BJ (cell line): ENCODE measurements at regions not wholly inside any gene's neighbourhood (a gene's known extent, or its start where the extent isn't known, plus 50 kb on each side); places are given as distances from the start of the nearest gene placed in this dataset.

Experiments used
- CTCF ChIA-PET: fragments of 350-600 bp; formaldehyde crosslinking; extraction: SDS; loops from one replicate; lab custom pipeline; 2021; ENCODE audit warnings: antibody characterized with exemption, inconsistent platforms; lab: Yijun Ruan, JAX
- POLR2A ChIA-PET: fragments of 300-600 bp; sonication (Branson Sonifier 250); formaldehyde crosslinking; extraction: SDS; loops from one replicate; lab custom pipeline; 2021; ENCODE audit warnings: antibody characterized with exemption; lab: Charles Lee
- DNase-seq: peaks from one replicate; pipeline ENCODE4 v3.0.0-alpha.2; 2011; ENCODE audit warnings: low read depth
- H3K27me3 ChIP-seq: 2 replicates; pipeline ENCODE4 v1.6.0; 2011; ENCODE audit warnings: low read length; ENCODE audit not compliant: control insufficient read depth, insufficient read depth
- H3K36me3 ChIP-seq: 2 replicates; pipeline ENCODE4 v1.5.1; 2011; ENCODE audit warnings: low read length; ENCODE audit not compliant: control insufficient read depth, insufficient read depth
- H3K4me3 ChIP-seq: 2 replicates; pipeline ENCODE4 v1.5.1; 2011; ENCODE audit warnings: low read depth, mild to moderate bottlenecking, control low read depth, low read length
- TF ChIP-seq, protein P1 (sequence below): IDR thresholded peaks from 2 replicates; pipeline ENCODE4 v1.5.1; 2011; ENCODE audit warnings: low read depth, mild to moderate bottlenecking, control low read depth, inconsistent platforms, low read length, moderate library complexity; ENCODE audit not compliant: insufficient read depth

- H3K4me3 ChIP-seq: no peak overlapping the region
- ChIA-PET CTCF (no interaction called here), POLR2A (no interaction called here)
Observed at GRCh38 chr12:130216031-130216430, 53.8 kb downstream of the FZD10 start.

GRCh38 chr12:130218682-130219081 is 56.4 kb downstream of the FZD10 start:
- Histone ChIP-seq H3K27me3 (no peaks in the 10 kb centered on the region), H3K36me3 (no peaks in the 10 kb centered on the region), H3K4me3 (no peak overlapping the region)
- TF ChIP-seq, protein P1, sequence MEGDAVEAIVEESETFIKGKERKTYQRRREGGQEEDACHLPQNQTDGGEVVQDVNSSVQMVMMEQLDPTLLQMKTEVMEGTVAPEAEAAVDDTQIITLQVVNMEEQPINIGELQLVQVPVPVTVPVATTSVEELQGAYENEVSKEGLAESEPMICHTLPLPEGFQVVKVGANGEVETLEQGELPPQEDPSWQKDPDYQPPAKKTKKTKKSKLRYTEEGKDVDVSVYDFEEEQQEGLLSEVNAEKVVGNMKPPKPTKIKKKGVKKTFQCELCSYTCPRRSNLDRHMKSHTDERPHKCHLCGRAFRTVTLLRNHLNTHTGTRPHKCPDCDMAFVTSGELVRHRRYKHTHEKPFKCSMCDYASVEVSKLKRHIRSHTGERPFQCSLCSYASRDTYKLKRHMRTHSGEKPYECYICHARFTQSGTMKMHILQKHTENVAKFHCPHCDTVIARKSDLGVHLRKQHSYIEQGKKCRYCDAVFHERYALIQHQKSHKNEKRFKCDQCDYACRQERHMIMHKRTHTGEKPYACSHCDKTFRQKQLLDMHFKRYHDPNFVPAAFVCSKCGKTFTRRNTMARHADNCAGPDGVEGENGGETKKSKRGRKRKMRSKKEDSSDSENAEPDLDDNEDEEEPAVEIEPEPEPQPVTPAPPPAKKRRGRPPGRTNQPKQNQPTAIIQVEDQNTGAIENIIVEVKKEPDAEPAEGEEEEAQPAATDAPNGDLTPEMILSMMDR: no peak
- CTCF ChIA-PET: no interaction called here
- no peak for DNase-seq
- POLR2A ChIA-PET: no interaction called here

More at GRCh38 chr12:130216031-130216430, 53.8 kb downstream of the FZD10 start:
- Histone ChIP-seq H3K36me3 (no peaks in the 10 kb centered on the region), H3K27me3 (no peaks in the 10 kb centered on the region)
- TF ChIP-seq, protein P1: no peak
- no peak for DNase-seq

- TF ChIP-seq, protein P1: no peak
- H3K36me3 ChIP-seq: no peaks in the 10 kb centered on the region
- no peak for DNase-seq
- H3K4me3 ChIP-seq: no peak overlapping the region
- CTCF ChIA-PET: no interaction called here
- POLR2A ChIA-PET: no interaction called here
- H3K27me3 ChIP-seq: no peaks in the 10 kb centered on the region
Observed at GRCh38 chr12:130219929-130220705, 57.9 kb downstream of the FZD10 start.

DNA sequence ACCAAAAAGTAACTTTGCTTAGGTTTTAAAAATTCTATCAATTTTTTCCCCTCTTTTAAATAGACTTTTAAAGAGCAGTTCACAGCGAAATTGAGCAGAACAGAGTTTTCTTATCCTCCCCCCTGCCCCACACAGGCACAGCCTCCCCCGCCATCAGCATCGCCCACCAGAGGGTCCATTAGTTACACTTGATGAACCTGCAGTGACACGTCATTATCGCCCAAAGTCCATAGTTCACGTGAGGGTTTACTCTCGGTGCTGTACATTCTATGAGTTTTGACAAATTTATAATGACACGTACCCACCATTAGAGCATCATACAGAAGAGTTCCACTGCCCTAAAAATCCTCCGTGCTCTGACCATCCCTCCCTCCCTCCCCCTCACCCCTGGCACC is 58.4 kb downstream of the FZD10 start:
- DNase-seq: no peak
- POLR2A ChIA-PET: no interaction called here
- CTCF ChIA-PET: no interaction called here
- TF ChIP-seq, protein P1: no peak
- no peaks in the 10 kb centered on the region for H3K36me3 ChIP-seq
- H3K27me3 ChIP-seq: no peaks in the 10 kb centered on the region
- H3K4me3 ChIP-seq: no peak overlapping the region

- TF ChIP-seq, protein P1: no peak
- POLR2A ChIA-PET: no interaction called here
- no peaks in the 10 kb centered on the region for H3K27me3 ChIP-seq
- CTCF ChIA-PET: no interaction called here
- no peak overlapping the region for H3K4me3 ChIP-seq
- no peaks in the 10 kb centered on the region for H3K36me3 ChIP-seq
- no peak for DNase-seq
Observed at GRCh38 chr12:130222519-130223218, 60.4 kb downstream of the FZD10 start.
